ENCODE measurements at regions not wholly inside any gene's neighbourhood (a gene's known extent, or its start where the extent isn't known, plus 50 kb on each side); places are given as distances from the start of the nearest gene placed in this dataset.

GRCh38 chr4:59086410-59086809 is 1976.2 kb upstream of the IGFBP7 start:
- no peak for DNase-seq

DNA sequence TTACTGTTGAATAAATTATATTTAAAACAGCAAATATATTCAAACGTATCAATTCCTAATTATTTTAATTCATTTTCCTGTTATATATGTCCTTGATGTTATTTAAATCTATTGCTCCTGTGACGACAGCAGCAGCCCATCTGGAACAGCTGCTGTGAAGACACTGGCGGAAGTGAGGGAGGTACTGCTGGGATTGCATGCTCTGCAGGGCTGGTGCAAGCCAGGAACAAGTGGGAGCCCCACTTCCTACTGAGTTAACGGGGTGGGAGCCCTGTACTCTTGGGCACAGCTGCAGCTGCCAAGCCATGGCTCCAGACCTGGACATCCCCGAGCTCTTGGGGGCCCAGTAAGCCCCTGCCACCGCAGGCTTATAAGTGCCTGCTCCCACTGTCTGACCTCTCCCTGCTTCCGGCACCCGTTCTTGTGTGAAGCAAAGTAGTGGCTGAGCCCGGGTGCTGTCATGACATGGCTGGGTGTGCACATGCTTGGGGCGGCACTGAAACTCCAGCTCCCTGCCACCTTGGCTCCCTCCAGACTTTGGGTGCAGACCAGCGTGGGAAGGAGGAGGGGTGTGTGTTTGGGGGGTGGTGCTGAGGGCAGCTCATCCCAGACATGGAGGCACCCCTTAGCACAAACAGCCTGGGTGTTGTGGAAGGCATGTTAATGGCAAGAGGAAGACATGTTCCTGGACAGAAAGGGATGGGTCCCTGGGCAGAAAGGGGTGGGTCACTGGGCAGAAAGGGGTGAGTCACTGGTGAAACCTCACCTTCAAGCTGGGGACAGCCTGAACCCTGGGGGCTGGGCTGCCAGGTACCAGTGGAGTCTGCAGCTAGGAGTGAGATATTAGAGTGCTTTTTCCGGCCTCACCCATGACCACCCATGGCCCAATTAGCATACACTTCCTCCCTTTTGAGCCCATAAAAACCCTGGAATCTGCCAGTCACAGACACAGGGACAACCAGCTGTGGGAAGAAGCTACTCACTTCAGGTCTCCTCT is 1981.3 kb upstream of the IGFBP7 start:
- no peak for DNase-seq

- DNase-seq = peak; percentile 14
Observed at GRCh38 chr4:59094505-59094904, 1984.3 kb upstream of the IGFBP7 start.

DNA sequence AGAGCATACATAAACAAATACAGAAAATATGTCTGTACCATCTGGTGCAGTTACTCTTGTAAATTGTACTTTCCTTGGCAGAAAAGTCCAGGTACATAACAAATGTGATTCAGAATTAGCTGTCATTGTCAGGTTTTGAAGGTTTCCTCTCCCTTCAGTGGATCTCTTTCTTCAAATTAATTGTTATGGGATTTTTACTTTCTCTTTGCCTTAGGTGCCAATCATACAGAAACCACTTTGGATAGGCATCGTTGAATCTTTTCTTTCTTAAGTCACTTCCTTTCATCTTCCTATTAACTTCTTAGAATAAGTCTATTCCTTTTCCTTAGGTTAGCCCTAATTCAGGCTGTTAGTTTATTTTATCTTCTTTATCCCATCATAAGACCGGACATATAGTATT is 1992.1 kb upstream of the IGFBP7 start:
- peak; percentile 34 for DNase-seq

DNA sequence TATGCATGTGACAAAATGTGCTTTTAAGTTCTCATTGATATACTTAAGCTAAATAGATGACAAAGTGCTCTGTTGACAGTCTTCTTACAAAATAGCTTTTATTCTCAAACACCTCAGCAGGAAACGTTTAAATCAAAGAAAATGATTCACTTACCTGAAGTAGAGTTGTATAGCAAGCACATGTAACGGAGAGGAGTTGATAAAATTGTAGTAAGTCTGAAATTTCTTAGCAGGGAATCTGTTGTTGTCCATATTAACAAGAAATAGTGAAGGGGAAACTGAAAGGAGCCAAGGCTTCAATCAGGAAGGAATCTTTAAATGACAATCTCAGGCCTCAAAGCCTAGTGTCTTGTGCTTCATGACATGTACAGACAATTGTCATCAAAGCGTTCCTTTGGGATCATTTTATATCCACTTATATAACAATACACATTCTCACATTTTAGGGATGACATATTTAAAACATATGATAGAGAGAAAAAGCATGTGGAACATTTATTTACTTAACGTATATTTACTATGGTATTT is 2010.2 kb upstream of the IGFBP7 start:
- DNase-seq = no peak

DNA sequence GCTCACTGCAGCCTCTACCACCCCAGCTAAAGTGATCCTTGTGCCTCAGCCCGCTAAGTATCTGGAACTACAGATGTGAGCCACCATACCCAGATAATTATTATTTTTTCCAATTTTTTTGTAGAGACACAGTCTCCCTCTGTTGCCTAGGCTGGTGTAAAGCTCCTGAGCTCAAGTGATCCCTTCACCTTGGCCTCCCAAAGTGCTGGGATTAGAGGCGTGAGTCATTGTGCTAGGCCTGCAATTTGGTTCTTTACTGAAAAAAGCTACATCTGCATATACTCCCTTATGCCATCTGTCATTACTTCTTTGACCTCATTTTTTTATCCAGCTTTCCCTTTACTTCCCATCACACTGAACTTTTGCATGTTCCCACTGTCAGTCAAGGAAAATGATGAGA is 2012.4 kb upstream of the IGFBP7 start:
- DNase-seq = no peak

DNA sequence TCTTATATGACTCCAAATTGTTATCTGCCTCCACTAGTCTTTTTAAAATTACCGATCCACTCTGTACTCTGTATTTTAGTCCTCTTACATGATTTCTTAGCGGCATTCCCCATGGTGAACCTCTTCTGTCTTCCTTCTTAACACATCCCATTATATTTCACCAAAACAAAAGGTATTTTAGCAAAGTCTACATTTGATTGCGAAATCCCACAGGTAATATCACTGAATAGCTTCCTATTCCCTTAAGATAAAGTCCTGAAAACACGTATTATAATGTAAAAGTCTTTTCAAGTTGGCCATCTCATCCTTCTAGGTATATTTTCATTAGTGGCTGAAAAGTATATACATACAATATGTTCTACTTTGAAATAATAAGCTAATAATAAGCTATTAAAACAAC is 2016.0 kb upstream of the IGFBP7 start:
- DNase-seq = no peak

GRCh38 chr4:59127006-59127405 is 2016.8 kb upstream of the IGFBP7 start:
- DNase-seq = no peak

- no peak for DNase-seq
Observed at GRCh38 chr4:59127743-59128142, 2017.6 kb upstream of the IGFBP7 start.

DNA sequence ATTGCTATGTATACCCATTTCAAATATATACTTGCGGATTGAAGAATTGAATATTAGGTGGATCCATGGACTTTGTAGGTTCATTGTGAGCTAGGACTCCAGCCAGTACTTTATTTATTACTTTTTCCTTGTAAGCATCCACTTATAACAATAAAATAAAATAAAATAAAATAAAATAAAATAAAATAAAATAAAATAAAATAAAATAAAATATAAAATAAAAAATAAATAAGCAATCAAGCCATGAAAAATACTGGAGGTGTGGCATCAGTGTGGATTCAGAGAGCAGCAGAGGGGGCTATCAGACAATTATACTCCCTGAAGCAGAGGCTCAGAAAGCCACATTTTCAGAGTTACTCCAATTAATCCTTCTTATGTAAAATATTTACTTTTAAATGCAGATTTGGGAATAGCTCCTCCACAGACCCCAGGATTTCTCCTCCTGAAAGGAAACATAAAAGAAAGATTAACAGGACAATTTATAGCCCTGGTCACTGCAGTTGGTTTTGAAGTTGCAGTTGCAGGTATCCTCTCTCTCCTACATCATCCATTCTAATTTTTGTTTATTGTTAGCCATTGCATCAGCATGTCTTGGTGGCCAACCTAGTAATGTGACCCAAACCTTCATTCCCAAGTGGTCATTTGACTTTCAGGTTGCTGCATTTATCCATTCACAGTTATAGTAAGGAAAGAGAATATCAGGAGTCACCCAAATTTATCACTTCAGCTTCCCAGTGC is 2025.2 kb upstream of the IGFBP7 start:
- no peak for DNase-seq

- no peak for DNase-seq
Observed at GRCh38 chr4:59161249-59161648, 2038.9 kb upstream of the ADGRL3 start.

- DNase-seq = peak; percentile 2
Observed at GRCh38 chr4:59175617-59176016, 2024.5 kb upstream of the ADGRL3 start.

DNA sequence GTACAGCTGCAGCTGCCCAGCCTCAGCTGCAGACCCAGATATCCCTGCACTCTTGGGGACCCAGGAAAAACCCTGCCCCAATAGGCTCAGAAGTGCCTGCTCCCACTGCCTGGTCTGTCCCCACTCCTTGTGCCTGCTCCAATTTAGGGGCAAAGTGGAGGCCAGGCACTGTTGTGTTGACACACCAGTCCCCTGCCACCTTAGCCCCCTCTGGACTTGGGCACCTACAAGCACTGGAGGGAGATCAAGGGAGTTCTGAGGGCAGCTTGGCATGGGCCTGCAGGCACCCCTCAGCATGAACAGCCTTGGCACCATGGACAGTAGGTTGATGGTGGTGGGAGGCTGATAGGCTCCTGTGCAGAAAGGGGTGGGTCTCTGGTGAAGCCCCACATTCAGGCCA is 2020.8 kb upstream of the ADGRL3 start:
- no peak for DNase-seq

- no peak for DNase-seq
Observed at GRCh38 chr4:59180161-59180560, 2020.0 kb upstream of the ADGRL3 start.

DNA sequence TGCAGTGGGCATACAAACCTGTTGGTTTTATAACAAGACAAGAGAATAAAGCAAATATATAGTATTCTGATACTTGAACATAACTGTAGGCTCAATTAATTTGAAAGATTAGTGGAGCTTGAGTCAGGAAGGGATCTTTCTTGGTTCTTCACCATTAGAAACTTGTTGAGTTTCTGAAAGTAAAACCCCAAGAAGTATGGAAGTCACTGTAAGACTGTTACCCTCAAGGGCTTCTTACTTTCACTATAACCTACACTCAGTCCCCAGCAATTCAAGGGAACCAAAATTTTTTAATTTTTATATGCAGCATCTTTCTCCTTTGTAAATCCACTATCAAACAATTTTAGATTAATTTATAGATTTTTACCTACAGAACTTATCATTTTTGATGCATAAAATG is 2019.2 kb upstream of the ADGRL3 start:
- no peak for DNase-seq

DNA sequence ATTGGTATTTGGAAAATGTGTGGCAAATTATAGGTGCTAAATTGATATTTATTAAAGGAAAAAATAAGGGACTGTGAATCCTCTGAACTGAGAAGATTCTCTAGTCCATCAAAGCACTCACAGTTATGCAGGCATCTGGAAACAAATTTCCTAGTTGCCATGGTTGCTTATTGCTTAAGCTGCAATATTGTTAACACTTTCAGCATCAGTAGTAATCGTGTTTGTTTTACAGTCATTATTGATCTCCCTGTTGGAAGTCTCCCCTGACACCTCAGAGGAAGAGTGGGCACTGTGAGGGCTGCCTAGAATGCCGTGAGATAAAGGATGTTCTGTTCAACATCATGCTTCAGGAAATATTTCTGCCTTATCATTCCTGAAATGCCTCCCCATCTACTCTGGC is 2004.3 kb upstream of the ADGRL3 start:
- DNase-seq = no peak

GRCh38 chr4:59200992-59201391 is 1999.1 kb upstream of the ADGRL3 start:
- no peak for DNase-seq

DNA sequence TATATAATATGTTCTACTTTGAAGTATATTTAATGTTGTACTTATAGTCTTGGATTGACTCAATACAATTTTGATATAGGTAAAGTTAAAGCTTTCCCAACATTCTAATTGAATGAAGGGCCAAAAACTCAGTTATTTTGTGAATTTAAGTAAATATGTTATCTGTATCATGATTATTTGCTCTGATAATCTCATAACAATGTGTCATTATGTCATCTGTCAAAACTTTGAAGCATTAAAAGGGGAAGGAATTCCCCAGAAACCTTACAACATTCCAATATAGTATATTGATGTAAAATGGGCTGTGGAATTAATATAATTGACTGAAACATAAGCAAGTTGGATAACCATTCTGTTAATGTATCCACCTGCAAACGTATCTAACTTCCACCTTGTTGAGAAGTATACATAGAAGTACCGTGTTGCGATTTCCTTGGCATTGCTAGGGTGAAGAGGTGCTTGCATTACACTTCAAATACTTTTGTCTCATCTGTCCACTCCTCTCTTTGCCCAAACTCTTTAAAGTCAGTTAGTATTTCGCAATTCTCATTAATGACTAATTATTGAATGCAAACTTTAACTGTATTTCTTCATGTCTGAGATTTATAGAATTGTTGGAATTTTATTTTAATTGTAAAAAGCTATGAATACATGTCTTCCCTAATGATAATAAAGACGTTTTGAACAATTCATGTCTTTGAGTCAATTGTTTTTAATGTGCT is 1982.1 kb upstream of the ADGRL3 start:
- DNase-seq = no peak

DNA sequence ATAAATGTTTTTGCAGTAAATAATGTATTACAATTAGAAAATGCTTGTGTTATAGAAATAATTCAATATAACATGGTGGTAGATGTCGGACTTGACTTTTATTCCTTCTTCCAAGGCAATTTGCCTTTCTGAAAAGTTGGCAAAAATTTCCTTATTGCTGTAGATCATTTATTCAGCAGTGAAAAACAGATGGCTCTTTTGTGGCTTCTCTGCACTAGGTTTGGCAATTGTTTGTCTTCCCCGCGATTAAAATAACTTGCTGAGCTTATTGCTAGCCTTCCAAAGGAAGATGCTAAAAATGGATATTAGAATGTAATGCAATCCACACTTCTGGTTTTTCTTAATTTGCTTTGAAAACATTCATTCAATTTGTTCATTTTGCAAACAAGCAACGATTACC is 1977.9 kb upstream of the ADGRL3 start:
- no peak for DNase-seq

- DNase-seq = no peak
Observed at GRCh38 chr4:59223292-59223941, 1976.7 kb upstream of the ADGRL3 start.

- no peak for DNase-seq
Observed at GRCh38 chr4:59238212-59238611, 1961.9 kb upstream of the ADGRL3 start.

DNA sequence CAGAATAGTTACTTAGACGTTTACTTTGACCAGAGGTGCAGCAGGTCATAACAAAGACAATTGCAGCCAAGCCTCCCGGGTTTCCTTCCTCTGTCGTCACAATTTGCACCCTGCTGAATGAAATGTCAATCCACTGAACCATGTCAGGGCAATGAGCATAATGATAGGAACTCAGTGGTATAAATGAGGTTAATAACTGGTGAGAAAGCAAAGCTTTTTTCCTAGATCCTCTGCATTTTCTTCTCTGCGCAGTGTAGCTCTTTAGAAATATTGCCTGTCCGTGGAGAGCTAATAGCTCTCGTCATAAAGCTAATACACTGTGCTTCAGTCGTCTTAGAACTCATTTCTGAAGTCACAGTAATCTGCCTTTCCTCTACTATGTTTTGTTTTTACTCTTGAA is 1960.1 kb upstream of the ADGRL3 start:
- no peak for DNase-seq

- peak; percentile 29 for DNase-seq
Observed at GRCh38 chr4:59243038-59243437, 1957.1 kb upstream of the ADGRL3 start.

Data from OCI-M1 (cell line).